ENCODE measurements at regions not wholly inside any gene's neighbourhood (a gene's known extent, or its start where the extent isn't known, plus 50 kb on each side); places are given as distances from the start of the nearest gene placed in this dataset.

- TF ChIP-seq CTCF (IDR thresholded peaks at IDR 0.05) (no peak), RAD21 (conservative IDR thresholded peaks at IDR 0.05 in 1 of 2, IDR thresholded peaks at IDR 0.05 in 1 of 2) (no peak), MAX (IDR thresholded peaks at IDR 0.05) (no peak), POLR2A (IDR thresholded peaks at IDR 0.05; ENCODE audit: low read length) (no peak), MAFK (IDR thresholded peaks at IDR 0.05; ENCODE audit: partially characterized antibody) (no peak), NFE2L2 (conservative IDR thresholded peaks at IDR 0.05; ENCODE audit: low read length) (no peak), GATA3 (IDR thresholded peaks at IDR 0.05; ENCODE audit: borderline replicate concordance) (no peak), HMGXB4 (CRISPR knock-in tag; IDR thresholded peaks at IDR 0.05; ENCODE audit: borderline replicate concordance) (no peak), CEBPB (IDR thresholded peaks at IDR 0.05) (no peak), BHLHE40 (IDR thresholded peaks at IDR 0.05; ENCODE audit: low read depth, low read length) (no peak), EP300 (IDR thresholded peaks at IDR 0.05) (no peak), JUNB (IDR thresholded peaks at IDR 0.05) (no peak), KDM1A (IDR thresholded peaks at IDR 0.05; ENCODE audit: low read depth) (no peak)
Observed at GRCh38 chr20:57868310-57868709, 158.5 kb upstream of the PMEPA1 start.

Data from A549 (cell line).